HepG2 (cell line): ENCODE measurements at regions not wholly inside any gene's neighbourhood (a gene's known extent, or its start where the extent isn't known, plus 50 kb on each side); places are given as distances from the start of the nearest gene placed in this dataset.
A peak's percentile ranks its signal among the peaks of the same experiment; 100 is the strongest.

ENCODE experiments used
- ATAC-seq: fragments of 200-7000 bp; cut with Tn5 transposase; 3 replicates; pipeline ENCODE4 v1.9.1; 2020; ENCODE audit warnings: mild to moderate bottlenecking, moderate library complexity
- BruUV-seq: library from RNA; stranded (reverse); fragments of 400-500 nt; replicated peaks from 2 replicates; lab custom pipeline; 2021; lab: Mats Ljungman, UMichigan
- CTCF ChIA-PET: fragments of 300-600 bp; formaldehyde crosslinking; extraction: SDS; loops from one replicate; lab custom pipeline; 2021; ENCODE audit warnings: low total read pairs, inconsistent platforms, low intra/inter-chr PET ratio; lab: Yijun Ruan, JAX
- POLR2A ChIA-PET: fragments of 350-600 bp; sonication (Branson Sonifier 250); formaldehyde crosslinking; loops from one replicate; lab custom pipeline; 2020; ENCODE audit warnings: antibody characterized with exemption, inconsistent platforms; lab: Yijun Ruan, JAX
- DNase-seq: peaks from one replicate; pipeline ENCODE4 v3.0.0-alpha.2; 2015; ENCODE audit warnings: low spot score
- FAIRE-seq: peaks from 3 replicates; lab custom pipeline; 2011; peaks lifted over from hg19 to GRCh38; lab: Jason Lieb, UNC
- H2AFZ ChIP-seq: one replicate; pipeline ENCODE4 v1.6.1; 2011; ENCODE audit warnings: low read length, inconsistent platforms
- H3K27ac ChIP-seq: fragments of 300-600 bp; 3 replicates; pipeline ENCODE4 v1.8.0; 2011; ENCODE audit warnings: mixed run types, mild to moderate bottlenecking, mixed read lengths, low read length, inconsistent platforms; ENCODE audit not compliant: insufficient read depth; ENCODE audit errors: extremely low read length
- H3K27me3 ChIP-seq, 2 experiments: fragments of 200-600 bp in 1 of 2; 2 replicates in 1 of 2; 3 replicates in 1 of 2; pipeline versions ENCODE4 v1.6.0 to v1.8.0; 2011; ENCODE audit warnings: low read length in 2 of 2, mild to moderate bottlenecking in 2 of 2, moderate library complexity in 2 of 2, inconsistent platforms in 1 of 2; ENCODE audit not compliant: insufficient read depth in 2 of 2, control insufficient read depth in 1 of 2
- H3K36me3 ChIP-seq, 2 experiments: fragments of 200-600 bp in 1 of 2; replicated peaks in 1 of 2; 2 replicates in 1 of 2; 3 replicates in 1 of 2; pipeline versions ENCODE4 v1.5.1 to v1.8.0; 2011; ENCODE audit warnings: low read length in 2 of 2, inconsistent platforms in 1 of 2; ENCODE audit not compliant: insufficient read depth in 2 of 2, control insufficient read depth in 1 of 2
- H3K4me1 ChIP-seq: 2 replicates; pipeline ENCODE4 v1.5.1; 2012; ENCODE audit warnings: low read length, inconsistent platforms; ENCODE audit not compliant: insufficient read depth
- H3K4me2 ChIP-seq: 2 replicates; pipeline ENCODE4 v1.6.0; 2011; ENCODE audit warnings: low read depth, low read length, inconsistent platforms
- H3K4me3 ChIP-seq, 3 experiments: fragments of 200-600 bp in 1 of 3; sonication (generic), shearing (Covaris generic) in 1 of 3; replicated peaks in 1 of 3; 2 replicates each; pipeline ENCODE4 v1.5.1; 2011 to 2016; ENCODE audit warnings: low read length in 3 of 3, inconsistent platforms in 2 of 3, low read depth in 2 of 3, mild to moderate bottlenecking in 2 of 3, control low read depth in 1 of 3, mixed read lengths in 1 of 3; ENCODE audit not compliant: insufficient read depth in 1 of 3
- H3K79me2 ChIP-seq: one replicate; pipeline ENCODE4 v1.6.1; 2011; ENCODE audit warnings: low read length, inconsistent platforms; ENCODE audit not compliant: insufficient read depth
- H3K9ac ChIP-seq: 2 replicates; pipeline ENCODE4 v1.6.0; 2011; ENCODE audit warnings: mild to moderate bottlenecking, low read depth, low read length, inconsistent platforms; ENCODE audit not compliant: insufficient read depth
- H3K9me3 ChIP-seq: 2 replicates; pipeline ENCODE4 v1.5.1; 2012; ENCODE audit warnings: mild to moderate bottlenecking, low read length
- H4K20me1 ChIP-seq: 2 replicates; pipeline ENCODE4 v1.6.0; 2011; ENCODE audit warnings: inconsistent platforms, mild to moderate bottlenecking, low read length, moderate library complexity; ENCODE audit not compliant: insufficient read depth
- ATM ChIP-seq: fragments of 450-650 bp; IDR thresholded peaks from 2 replicates; pipeline ENCODE4 v1.7.1; 2017; ENCODE audit warnings: mild to moderate bottlenecking, borderline replicate concordance
- BCL6 ChIP-seq: IDR thresholded peaks from 2 replicates; pipeline ENCODE4 v1.6.1; 2016; ENCODE audit warnings: missing genetic modification reagents, missing compliant biosample characterization
- EP300 ChIP-seq, 3 experiments: sonication (generic) in 1 of 3; formaldehyde crosslinking in 1 of 3; IDR thresholded peaks; 2 replicates each; pipeline versions ENCODE4 v1.5.1 to v1.6.1; 2011 to 2020; ENCODE audit warnings: low read depth in 2 of 3, low read length in 2 of 3, borderline replicate concordance in 1 of 3, improper control_type of control experiment in 1 of 3, mild to moderate bottlenecking in 1 of 3, missing genetic modification reagents in 1 of 3, moderate library complexity in 1 of 3
- ETV5 ChIP-seq: IDR thresholded peaks from 2 replicates; pipeline ENCODE4 v1.6.1; 2018; ENCODE audit warnings: missing biosample characterization, missing genetic modification reagents, inconsistent platforms, borderline replicate concordance
- GABPA ChIP-seq, 2 experiments: IDR thresholded peaks; 2 replicates each; pipeline ENCODE4 v1.6.1; 2011 to 2016; ENCODE audit warnings: low read depth in 2 of 2, low read length in 1 of 2, missing biosample characterization in 1 of 2, missing genetic modification characterization in 1 of 2
- GABPB1 ChIP-seq: IDR thresholded peaks from 2 replicates; pipeline ENCODE4 v1.6.1; 2016; ENCODE audit warnings: mild to moderate bottlenecking, missing genetic modification reagents, moderate library complexity, missing compliant biosample characterization
- HMG20B ChIP-seq: conservative IDR thresholded peaks from 2 replicates; pipeline ENCODE4 v1.6.1; 2016; ENCODE audit warnings: missing genetic modification reagents, missing compliant biosample characterization
- HNF1A ChIP-seq, 2 experiments: sonication (generic) in 1 of 2; formaldehyde crosslinking in 1 of 2; IDR thresholded peaks; 2 replicates each; pipeline versions ENCODE4 v1.4.0 to v1.6.1; 2016 to 2020; ENCODE audit warnings: borderline replicate concordance in 1 of 2, low read depth in 1 of 2, mild to moderate bottlenecking in 1 of 2, missing genetic modification reagents in 1 of 2
- HNRNPK ChIP-seq: fragments of 200-400 bp; formaldehyde crosslinking; IDR thresholded peaks from 2 replicates; pipeline ENCODE4 v1.6.1; 2018; ENCODE audit warnings: low read length, low read depth, moderate library complexity, mild to moderate bottlenecking; ENCODE audit not compliant: poor library complexity, severe bottlenecking
- KDM3A ChIP-seq: IDR thresholded peaks from 2 replicates; pipeline ENCODE4 v1.6.1; 2018; ENCODE audit warnings: low read depth, missing compliant biosample characterization
- MAFF ChIP-seq: IDR thresholded peaks from 2 replicates; pipeline ENCODE4 v1.6.1; 2011; ENCODE audit warnings: low read depth, low read length, improper control_type of control experiment
- MATR3 ChIP-seq: sonication (generic); formaldehyde crosslinking; IDR thresholded peaks from 2 replicates; pipeline ENCODE4 v1.4.0; 2020; ENCODE audit warnings: missing genetic modification reagents
- NR1H2 ChIP-seq: sonication (generic); formaldehyde crosslinking; IDR thresholded peaks from 2 replicates; pipeline ENCODE4 v1.8.1; 2022; ENCODE audit warnings: low read depth, missing genetic modification reagents, borderline replicate concordance
- TEAD3 ChIP-seq: optimal IDR thresholded peaks from 2 replicates; pipeline ENCODE3; 2016; ENCODE audit warnings: borderline replicate concordance
- ZKSCAN5 ChIP-seq: sonication (generic); formaldehyde crosslinking; IDR thresholded peaks from 2 replicates; pipeline ENCODE4 v1.5.1; 2020; ENCODE audit warnings: mild to moderate bottlenecking, missing genetic modification reagents
- ZNF234 ChIP-seq: sonication (generic); formaldehyde crosslinking; conservative IDR thresholded peaks from 2 replicates; pipeline ENCODE4 v1.5.1; 2020; ENCODE audit warnings: mild to moderate bottlenecking, missing genetic modification reagents
- ZNF644 ChIP-seq: IDR thresholded peaks from 2 replicates; pipeline ENCODE4 v1.6.1; 2016; ENCODE audit warnings: low read depth
- WGBS: methylation state at CpG from one replicate; pipeline ENCODE4 v1.1.6; 2017; ENCODE audit warnings: low lambda C conversion rate; 5-methylcytosine and 5-hydroxymethylcytosine counted together
- in situ Hi-C: cut with HindIII; loops from 2 replicates; pipeline ENCODE4 v1.10.0; 2017; ENCODE audit warnings: low pct_unique_long_range_greater_than_20kb; ENCODE audit not compliant: extremely low pct_ligation_motif_present
- intact Hi-C: fragments of 100-400 bp; cut with micrococcal nuclease; formaldehyde crosslinking; loops from one replicate; pipeline ENCODE4 v1.10.0; 2022; ENCODE audit not compliant: unreplicated experiment

GRCh38 chr16:22614271-22614947 is 103.7 kb downstream of the NPIPB5 start:
- no peaks in the 10 kb centered on the region for H3K36me3 ChIP-seq
- CTCF ChIA-PET, result no interaction called here
- no peak overlapping the region for H3K4me3 ChIP-seq
- H3K4me1 ChIP-seq, result no peaks in the 10 kb centered on the region
- peaks cover 0 to 30% of the 10 kb centered on the region in 2 experiments; a peak in 3 of 5 replicates for H3K27me3 ChIP-seq
- H3K9ac ChIP-seq, result no peak overlapping the region
- no peaks in the 10 kb centered on the region for H3K9me3 ChIP-seq
- H3K27ac ChIP-seq, result no peak overlapping the region
- ATAC-seq (peak; percentile 41), DNase-seq (peak; percentile 49), FAIRE-seq (no peak)
- no peak overlapping the region for H2AFZ ChIP-seq
- 13% methylated on average over 6 of the region's 6 CpGs for WGBS
- BruUV-seq, result no TSS peak
- no peak for TF ChIP-seq KDM3A
- TF ChIP-seq GABPA (IDR thresholded peaks at IDR 0.05; ENCODE audit: low read depth, low read length), result no peak
- peak; percentile 58 for TF ChIP-seq GABPA (CRISPR knock-in tag; IDR thresholded peaks at IDR 0.05; ENCODE audit: low read depth)
- no peak for TF ChIP-seq EP300 (IDR thresholded peaks at IDR 0.05; ENCODE audit: low read depth in 2 of 2, low read length in 2 of 2)
- TF ChIP-seq EP300 (CRISPR knock-in tag; IDR thresholded peaks at IDR 0.05; ENCODE audit: borderline replicate concordance), result 0 out of 2 replicates have a peak, but pooled peaks have one; percentile 8
- TF ChIP-seq MAFF, result no peak
- peak; percentile 66 for TF ChIP-seq TEAD3
- peak; percentile 47; the same call in 1 of the 2 replicates for TF ChIP-seq BCL6 (CRISPR knock-in tag)
- no peak for TF ChIP-seq ZNF644 (CRISPR knock-in tag)
- TF ChIP-seq GABPB1 (CRISPR knock-in tag), result peak; percentile 23; the same call in 1 of the 2 replicates
- peak; percentile 49; the same call in 1 of the 2 replicates for TF ChIP-seq ETV5 (CRISPR knock-in tag)
- TF ChIP-seq ZKSCAN5 (CRISPR knock-in tag), result no peak
- TF ChIP-seq NR1H2 (CRISPR knock-in tag), result no peak
- no peak for TF ChIP-seq MATR3 (CRISPR knock-in tag)
- TF ChIP-seq HNRNPK, result no peak
- 0 out of 2 replicates have a peak, but pooled peaks have one; percentile 28 for TF ChIP-seq HNF1A (IDR thresholded peaks at IDR 0.05; ENCODE audit: low read depth)
- no peak for TF ChIP-seq HNF1A (CRISPR knock-in tag; IDR thresholded peaks at IDR 0.05; ENCODE audit: borderline replicate concordance)
- TF ChIP-seq ATM, result no peak
- TF ChIP-seq HMG20B (CRISPR knock-in tag), result 0 out of 2 replicates have a peak, but pooled peaks have one; percentile 16
- TF ChIP-seq ZNF234 (CRISPR knock-in tag), result no peak
- POLR2A ChIA-PET, result no interaction called here
- no peak overlapping the region for H3K4me2 ChIP-seq
- H3K79me2 ChIP-seq, result no peaks in the 10 kb centered on the region
- in situ Hi-C loops (no loop called here), intact Hi-C loops (no loop called here)
- H4K20me1 ChIP-seq, result no peaks in the 10 kb centered on the region
